H54 (cell line): ENCODE measurements at regions not wholly inside any gene's neighbourhood (a gene's known extent, or its start where the extent isn't known, plus 50 kb on each side); places are given as distances from the start of the nearest gene placed in this dataset.
A peak's percentile ranks its signal among the peaks of the same experiment; 100 is the strongest.
"Not testable (repeated sequence)": the region's sequence is repeated elsewhere in the genome, so short reads cannot be mapped to it uniquely, and the experiment has no call there.

ENCODE experiments used
- DNase-seq: peaks from one replicate; pipeline ENCODE4 v3.0.0; 2011; ENCODE audit warnings: low spot score, mixed read lengths; ENCODE audit not compliant: insufficient read length
- FAIRE-seq: peaks from 3 replicates; lab custom pipeline; 2011; peaks lifted over from hg19 to GRCh38; lab: Jason Lieb, UNC
- POLR2A ChIP-seq: IDR thresholded peaks from 2 replicates; pipeline ENCODE4 v1.6.1; 2011; ENCODE audit warnings: low read depth, mild to moderate bottlenecking, low read length

- no peak for TF ChIP-seq POLR2A
- no peak for FAIRE-seq
- no peak for DNase-seq
Observed at GRCh38 chr11:37502202-37502601, 904.2 kb upstream of the RAG2 start.

- DNase-seq: no peak
- TF ChIP-seq POLR2A: no peak
- peak; percentile 95 for FAIRE-seq
Observed at GRCh38 chr11:37500425-37500824, 902.4 kb upstream of the RAG2 start.

- DNase-seq: no peak
- no peak for FAIRE-seq
- TF ChIP-seq POLR2A: no peak
Observed at GRCh38 chr11:37497326-37497725, 899.3 kb upstream of the RAG2 start.

GRCh38 chr11:37496201-37496600, 898.2 kb upstream of the RAG2 start:
- no peak for TF ChIP-seq POLR2A
- DNase-seq: no peak
- peak; percentile 15 for FAIRE-seq

- no peak for TF ChIP-seq POLR2A
- FAIRE-seq (no peak), DNase-seq (no peak)
Observed at GRCh38 chr11:37484298-37484697, 886.3 kb upstream of the RAG2 start.

- no peak for FAIRE-seq
- no peak for TF ChIP-seq POLR2A
Observed at GRCh38 chr11:37483761-37484160, 885.7 kb upstream of the RAG2 start.

GRCh38 chr11:37474889-37475288, 876.9 kb upstream of the RAG2 start:
- DNase-seq (no peak), FAIRE-seq (peak; percentile 15)
- no peak for TF ChIP-seq POLR2A

More at GRCh38 chr11:37483761-37484160, 885.7 kb upstream of the RAG2 start:
- no peak for DNase-seq

- no peak for DNase-seq
- no peak for TF ChIP-seq POLR2A
- no peak for FAIRE-seq
Observed at GRCh38 chr11:37468344-37468743, 870.3 kb upstream of the RAG2 start.

- FAIRE-seq (no peak), DNase-seq (no peak)
- TF ChIP-seq POLR2A: no peak
Observed at GRCh38 chr11:37465221-37465620, 867.2 kb upstream of the RAG2 start.

GRCh38 chr11:37459456-37459855, 861.4 kb upstream of the RAG2 start:
- TF ChIP-seq POLR2A: no peak
- FAIRE-seq (no peak), DNase-seq (no peak)

GRCh38 chr11:37456746-37457145, 858.7 kb upstream of the RAG2 start:
- TF ChIP-seq POLR2A: no peak
- FAIRE-seq: no peak
- no peak for DNase-seq

GRCh38 chr11:37451903-37452302, 853.9 kb upstream of the RAG2 start:
- DNase-seq: no peak
- peak; percentile 23 for FAIRE-seq
- TF ChIP-seq POLR2A: no peak

GRCh38 chr11:37450613-37451012, 852.6 kb upstream of the RAG2 start:
- TF ChIP-seq POLR2A: no peak
- FAIRE-seq (peak; percentile 67), DNase-seq (no peak)

- DNase-seq: no peak
- FAIRE-seq: peak; percentile 70
- no peak for TF ChIP-seq POLR2A
Observed at GRCh38 chr11:37449146-37449545, 851.1 kb upstream of the RAG2 start.

- DNase-seq (no peak), FAIRE-seq (peak; percentile 45)
Observed at GRCh38 chr11:37442576-37442975, 844.5 kb upstream of the RAG2 start.

GRCh38 chr11:37431633-37432230, 833.7 kb upstream of the RAG2 start:
- not testable (repeated sequence) for FAIRE-seq, DNase-seq

More at GRCh38 chr11:37442576-37442975, 844.5 kb upstream of the RAG2 start:
- no peak for TF ChIP-seq POLR2A

GRCh38 chr11:37430966-37431632, 833.1 kb upstream of the RAG2 start:
- not testable (repeated sequence) for FAIRE-seq, DNase-seq
